ENCODE measurements at regions not wholly inside any gene's neighbourhood (a gene's known extent, or its start where the extent isn't known, plus 50 kb on each side); places are given as distances from the start of the nearest gene placed in this dataset.
"Not testable (repeated sequence)": the region's sequence is repeated elsewhere in the genome, so short reads cannot be mapped to it uniquely, and the experiment has no call there.

DNA sequence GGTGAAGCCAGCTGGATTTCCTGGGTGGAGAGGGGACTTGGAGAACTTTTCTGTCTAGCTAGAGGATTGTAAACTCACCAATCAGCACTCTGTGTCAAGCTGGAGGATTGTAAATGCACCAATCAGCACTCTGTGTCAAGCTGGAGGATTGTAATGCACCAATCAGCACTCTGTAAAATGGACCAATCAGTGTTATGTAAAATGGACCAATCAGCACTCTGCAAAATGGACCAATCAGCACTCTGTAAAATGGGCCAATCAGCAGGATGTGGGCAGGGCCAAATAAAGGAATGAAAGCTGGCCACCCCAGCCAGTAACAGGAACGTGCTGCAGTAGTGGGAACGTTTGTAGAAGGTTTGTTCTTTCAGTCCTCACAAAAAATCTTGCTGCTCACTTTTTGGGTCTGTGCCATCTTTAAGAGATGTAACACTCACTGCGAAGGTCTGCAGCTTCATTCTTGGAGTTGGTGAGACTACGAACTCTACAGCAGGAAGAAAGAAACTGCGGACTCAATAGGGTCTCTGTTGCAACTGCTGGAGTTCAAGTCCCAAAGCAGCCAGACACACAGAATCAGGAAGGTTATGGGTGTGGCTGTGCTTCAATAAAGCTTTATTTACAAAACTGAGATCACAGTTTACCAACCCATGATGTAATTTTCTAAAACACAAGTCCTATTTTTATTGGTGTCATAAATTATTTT is 145.7 kb upstream of the ERCC6L2 start:
- no peak for DNase-seq

DNA sequence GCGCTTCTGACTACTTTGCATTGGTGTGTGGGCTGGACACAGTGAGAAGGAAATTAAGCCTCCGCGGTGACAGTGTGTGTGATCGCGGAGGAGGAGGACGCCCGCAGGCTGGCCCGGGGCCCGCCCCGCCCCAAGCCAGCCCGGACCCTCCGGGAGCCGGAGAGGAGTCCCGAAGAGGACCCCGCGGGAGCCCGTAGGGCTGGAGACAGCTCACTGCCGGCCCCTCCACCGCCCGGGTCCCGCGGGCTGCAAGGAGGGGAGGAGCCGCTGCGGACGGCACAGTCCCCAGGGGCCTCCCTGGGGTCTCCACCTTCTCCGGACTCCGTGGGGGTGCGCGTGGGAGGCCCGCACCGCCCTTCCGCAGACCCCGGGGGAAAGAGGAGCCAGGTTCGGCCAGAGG is 146.4 kb upstream of the ERCC6L2 start:
- no peak for DNase-seq

DNA sequence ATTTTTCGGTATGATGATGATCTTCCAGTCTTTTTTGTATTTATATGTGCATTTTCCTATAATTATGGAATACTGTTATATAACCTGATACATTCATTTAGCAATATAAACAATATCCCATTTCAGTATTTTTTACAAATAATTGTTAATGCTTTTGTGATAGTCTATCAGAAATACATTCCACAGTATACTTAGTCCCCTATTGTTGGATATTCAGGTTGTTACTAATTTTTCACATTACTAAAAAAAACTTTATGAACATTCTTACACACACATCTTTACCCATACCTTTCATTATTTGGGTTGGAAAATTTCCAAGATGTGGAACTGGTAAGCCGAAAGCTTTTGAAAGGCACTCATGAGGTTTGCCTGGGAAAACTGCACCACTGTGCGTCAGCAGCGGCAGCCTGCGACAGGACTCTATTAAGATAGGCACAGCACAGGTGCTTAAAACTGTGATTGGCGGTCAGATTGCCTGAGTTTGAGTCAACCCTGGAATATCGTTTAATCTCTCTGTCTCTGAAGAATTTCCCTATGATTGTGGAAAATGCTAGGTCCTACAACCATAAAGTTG is 147.5 kb upstream of the ERCC6L2 start:
- no peak for DNase-seq

DNA sequence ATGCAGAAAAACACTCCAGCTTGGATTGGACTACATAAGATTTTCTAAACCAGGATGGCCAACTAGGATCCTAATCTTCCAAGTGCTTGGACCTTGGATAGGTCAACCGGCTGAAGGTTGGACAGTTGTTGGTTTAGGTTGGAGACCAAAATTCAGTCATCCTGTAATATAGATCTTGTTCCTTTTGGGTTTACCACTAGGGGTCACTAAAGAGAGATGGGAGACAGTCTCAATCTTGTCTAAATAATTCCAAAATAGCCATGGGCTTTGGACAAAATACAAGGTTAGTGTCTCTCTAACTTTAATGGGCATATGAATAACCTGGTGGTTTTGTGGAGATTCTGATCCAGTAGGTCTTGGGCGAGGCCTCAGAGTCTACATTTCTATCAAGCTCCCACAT is 148.7 kb upstream of the ERCC6L2 start:
- no peak for DNase-seq

GRCh38 chr9:95725045-95725444 is 150.4 kb upstream of the ERCC6L2 start:
- DNase-seq, result peak; percentile 34

GRCh38 chr9:95724253-95724991 is 151.1 kb upstream of the ERCC6L2 start:
- DNase-seq, result peak; percentile 74

DNA sequence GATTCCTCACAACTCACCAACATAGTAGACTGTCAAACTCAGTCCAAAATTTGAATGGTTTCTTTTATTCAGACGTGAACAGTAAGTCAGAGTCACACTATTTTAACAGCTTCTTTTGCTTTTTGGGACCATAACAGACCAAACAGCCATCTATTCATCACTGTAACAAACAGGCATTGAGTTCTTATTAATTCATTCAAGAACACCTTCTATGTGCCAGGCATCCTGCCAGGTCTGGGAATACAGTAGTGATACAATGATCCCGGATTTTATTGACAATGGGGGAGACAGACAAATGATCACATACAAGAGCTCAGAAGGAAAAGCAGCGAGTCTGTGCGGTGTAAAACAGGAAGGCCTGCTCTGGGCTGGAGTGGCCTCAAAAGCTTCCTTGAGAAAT is 153.3 kb upstream of the ERCC6L2 start:
- DNase-seq, result no peak

DNA sequence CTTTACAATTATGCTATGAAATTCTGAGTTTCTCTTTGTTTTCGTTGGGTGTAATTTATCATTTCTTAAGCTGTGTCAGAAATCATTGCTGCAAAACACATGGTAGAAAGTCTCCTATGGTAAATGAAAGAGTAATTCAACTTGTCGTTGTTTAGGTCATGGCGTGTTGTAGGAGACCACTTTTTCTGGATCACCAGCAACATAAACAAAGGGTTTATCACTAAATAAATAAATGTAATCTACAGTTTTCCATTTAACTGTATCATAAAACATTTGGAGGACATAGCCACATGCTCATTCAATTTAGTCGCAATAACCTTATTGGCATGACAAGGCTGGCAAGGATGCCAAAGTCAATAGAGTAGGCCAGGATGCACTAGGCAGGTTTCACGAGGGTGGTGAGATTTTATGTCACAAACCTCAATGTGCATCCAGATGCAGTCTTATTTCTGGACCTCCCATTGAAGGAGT is 154.4 kb upstream of the ERCC6L2 start:
- DNase-seq, result no peak

GRCh38 chr9:95720496-95720895 is 155.0 kb upstream of the ERCC6L2 start:
- no peak for DNase-seq

DNA sequence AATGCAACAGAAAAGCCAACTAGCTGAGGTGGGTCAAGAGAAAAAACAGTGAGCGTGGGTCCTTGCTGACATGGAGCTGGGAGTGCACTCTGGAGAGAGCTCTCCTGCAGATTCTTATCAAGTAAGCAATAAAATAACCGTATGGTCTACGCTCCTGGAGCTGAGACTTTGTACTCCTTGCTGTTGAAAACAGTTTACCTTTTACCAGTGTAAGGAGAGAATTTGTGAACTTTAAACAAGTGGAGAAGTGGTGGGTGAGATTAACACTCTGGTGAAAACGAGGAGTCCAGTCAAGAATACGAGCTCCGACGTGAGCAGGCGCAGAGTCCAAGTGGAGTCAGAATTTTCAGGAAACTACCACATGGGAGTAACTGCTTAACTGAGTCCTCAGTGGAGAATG is 156.1 kb upstream of the ERCC6L2 start:
- no peak for DNase-seq

DNA sequence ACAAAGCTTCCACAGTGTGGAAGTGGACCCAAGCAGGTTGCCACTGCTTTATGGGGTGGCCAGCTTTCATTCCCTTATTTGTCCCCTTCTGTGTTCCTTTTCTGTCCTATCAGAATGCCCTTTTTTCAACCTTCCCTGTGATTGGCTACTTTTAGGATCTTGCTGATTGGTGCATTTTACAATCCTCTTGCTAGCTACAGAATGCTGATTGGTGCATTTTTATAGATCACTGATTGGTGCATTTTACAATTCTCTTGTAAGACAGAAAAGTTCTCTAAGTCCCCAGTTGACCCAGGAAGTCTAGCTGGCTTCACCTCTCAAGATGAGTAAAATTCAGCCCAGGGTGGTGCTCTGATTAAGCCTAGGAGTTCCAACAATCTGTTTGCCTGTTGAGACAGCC is 157.2 kb upstream of the ERCC6L2 start:
- DNase-seq, result no peak

DNA sequence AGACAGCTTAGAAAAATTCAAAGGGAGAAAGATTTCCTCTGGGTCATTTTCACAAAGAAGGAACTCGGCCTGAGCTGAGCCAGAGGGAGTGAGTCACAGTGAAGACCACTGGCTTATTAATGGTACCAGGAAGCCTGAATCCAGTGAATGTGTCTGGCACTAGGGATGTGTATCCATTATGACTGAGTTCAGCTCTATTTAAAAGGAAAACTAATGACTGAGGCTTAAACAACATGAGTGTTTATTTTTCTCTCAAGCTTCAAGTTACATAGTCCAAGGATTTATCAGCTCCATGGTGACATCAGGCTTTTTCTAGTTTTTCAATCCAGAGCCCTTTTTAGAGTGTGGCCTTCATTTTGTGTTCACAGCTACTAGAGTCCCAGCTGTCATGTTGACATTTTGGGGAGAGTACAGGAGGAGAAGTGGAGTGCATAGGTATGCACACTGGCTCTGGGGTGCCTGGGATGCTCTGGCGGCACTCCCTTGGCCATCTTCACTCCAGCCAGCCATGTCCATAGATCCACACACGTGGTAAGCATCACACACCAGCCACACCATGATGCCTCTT is 159.5 kb upstream of the ERCC6L2 start:
- DNase-seq, result no peak

DNA sequence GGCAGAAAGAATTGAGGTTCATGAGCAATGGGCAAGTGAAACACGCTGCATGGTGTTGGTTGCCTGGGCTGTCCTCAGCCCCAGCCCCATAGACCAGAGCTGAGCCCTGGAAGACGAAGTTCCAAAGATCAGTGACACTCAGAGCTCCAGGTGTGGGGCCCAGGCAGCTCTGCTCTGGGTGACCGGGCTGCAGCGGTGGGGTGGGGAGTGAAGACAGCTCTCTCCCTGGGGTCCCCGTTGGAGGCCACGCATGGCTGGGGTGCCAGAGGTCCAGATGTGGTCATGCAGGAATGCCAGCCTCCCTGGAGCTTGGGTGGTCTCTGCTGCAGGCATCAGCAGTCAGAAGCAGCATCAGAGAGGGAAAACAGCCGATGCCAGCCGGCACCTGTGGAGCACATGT is 165.0 kb upstream of the ERCC6L2 start:
- no peak for DNase-seq

GRCh38 chr9:95696701-95697100 is 178.8 kb upstream of the ERCC6L2 start:
- no peak for DNase-seq

GRCh38 chr9:95691435-95691834 is 174.7 kb upstream of the PTCH1 start:
- DNase-seq, result no peak

GRCh38 chr9:95689669-95690068 is 172.9 kb upstream of the PTCH1 start:
- DNase-seq, result no peak

- no peak for DNase-seq
These were observed 167.7 kb upstream of the PTCH1 start for GRCh38 chr9:95684516-95684915.

- DNase-seq, result not testable (repeated sequence)
These were observed 163.5 kb upstream of the PTCH1 start for GRCh38 chr9:95680306-95680705.

DNA sequence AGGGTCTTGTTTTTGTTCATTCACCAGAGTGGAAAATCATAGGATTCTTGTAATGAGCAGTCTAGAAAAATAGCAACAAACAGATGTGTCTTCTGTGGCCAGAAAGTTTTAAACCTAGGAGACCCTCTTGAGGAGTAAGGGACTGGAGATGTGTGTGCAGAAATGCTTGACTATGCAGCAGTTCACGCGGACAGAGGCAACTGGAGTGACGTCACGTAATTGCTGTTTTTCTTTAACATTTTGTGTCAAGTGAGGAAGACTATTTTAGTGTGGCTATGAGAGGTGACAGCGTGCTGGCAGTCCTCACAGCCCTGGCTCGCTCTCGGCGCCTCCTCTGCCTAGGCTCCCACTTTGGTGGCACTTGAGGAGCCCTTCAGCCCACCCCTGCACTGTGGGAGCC is 163.1 kb upstream of the PTCH1 start:
- DNase-seq, result no peak

DNA sequence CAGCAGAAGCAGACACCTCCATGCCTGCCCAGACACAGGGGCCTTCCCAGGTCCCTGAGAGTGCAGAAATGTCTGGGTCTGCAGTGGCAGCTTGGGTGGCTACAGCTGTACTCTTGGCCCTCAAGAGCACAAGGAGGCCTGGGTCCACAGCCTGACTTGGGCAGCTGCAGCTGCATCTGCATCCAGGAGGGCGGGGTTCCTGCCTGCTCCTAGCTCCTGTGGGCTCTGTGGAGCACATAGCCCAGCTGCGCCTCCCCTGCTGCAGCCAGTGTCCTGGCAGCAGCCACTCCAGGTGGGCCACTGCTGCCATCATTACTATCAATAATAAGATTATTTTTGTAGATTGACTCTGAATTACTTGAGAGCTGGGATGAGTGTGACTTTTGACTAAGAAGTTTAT is 162.0 kb upstream of the PTCH1 start:
- no peak for DNase-seq

DNA sequence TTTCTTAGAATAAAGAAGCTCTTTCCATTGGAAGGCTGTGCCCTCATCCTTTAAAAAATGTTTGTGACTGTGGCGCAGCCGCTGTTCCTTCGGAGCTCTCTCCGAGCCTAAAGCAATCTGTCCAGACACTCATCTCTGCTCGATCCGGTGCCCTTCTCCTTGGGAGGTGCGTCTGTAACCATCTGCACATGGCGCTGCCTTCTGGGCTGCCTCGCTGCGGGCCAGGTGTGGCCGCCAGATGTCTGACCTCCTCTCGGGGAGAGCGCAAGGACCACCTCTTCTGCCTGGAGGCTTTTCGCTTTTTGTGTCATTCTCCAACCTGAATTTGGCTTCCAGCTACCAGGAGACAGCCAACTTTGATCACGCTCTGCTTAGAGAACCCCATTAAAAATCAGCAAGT is 153.4 kb upstream of the PTCH1 start:
- no peak for DNase-seq

DNA sequence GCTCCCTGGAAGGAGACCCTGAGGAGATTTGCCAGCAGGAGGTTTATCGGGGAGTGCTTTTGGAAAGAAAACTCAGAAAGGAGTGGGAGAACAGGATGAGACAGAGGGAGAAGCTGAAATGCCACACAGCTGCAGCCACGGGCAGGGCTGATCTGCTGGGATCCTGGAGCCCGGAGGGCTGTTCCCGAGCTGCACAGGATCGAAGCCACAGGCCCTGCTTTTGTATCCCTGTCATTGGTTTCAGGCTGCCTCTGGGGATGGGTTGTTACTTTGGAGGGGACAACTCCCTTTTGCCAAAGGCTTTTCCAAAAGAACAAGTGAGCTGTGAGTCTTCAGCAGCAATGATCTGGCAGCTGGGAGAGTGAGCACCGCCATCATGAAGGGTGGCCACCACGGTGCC is 152.5 kb upstream of the PTCH1 start:
- no peak for DNase-seq

DNA sequence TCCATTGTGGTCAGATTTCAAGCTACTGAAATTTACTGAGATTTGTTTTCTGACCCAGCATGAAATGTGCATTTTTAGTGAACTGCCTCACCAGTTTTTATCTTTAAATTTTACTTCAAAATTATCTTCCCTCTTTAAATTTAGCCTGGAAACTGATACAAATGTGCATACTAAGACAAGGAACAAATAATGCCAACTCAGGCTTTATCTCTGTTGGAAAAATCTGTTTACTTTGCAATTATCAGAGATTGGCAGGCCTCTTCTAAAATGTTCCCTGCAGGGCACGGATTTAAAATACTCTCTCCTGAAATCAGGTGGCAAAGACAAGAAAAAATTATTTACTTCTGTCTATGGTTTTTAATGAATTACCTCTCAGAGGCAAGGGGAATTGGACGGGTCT is 151.0 kb upstream of the PTCH1 start:
- DNase-seq, result no peak

- DNase-seq, result no peak
These were observed 150.0 kb upstream of the PTCH1 start for GRCh38 chr9:95666785-95667155.

All from activated CD4-positive, alpha-beta T cell treated with anti-CD3 and anti-CD28 coated beads for 48 hours (primary cell).